Right hindlimb (tissue), 1 donor: ENCODE measurements at regions not wholly inside any gene's neighbourhood (a gene's known extent, or its start where the extent isn't known, plus 50 kb on each side); places are given as distances from the start of the nearest gene placed in this dataset.
"Not testable (repeated sequence)": the region's sequence is repeated elsewhere in the genome, so short reads cannot be mapped to it uniquely, and the experiment has no call there.

Experiments
- DNase-seq: peaks from one replicate; pipeline ENCODE4 v3.0.0-alpha.2; 2018

DNA sequence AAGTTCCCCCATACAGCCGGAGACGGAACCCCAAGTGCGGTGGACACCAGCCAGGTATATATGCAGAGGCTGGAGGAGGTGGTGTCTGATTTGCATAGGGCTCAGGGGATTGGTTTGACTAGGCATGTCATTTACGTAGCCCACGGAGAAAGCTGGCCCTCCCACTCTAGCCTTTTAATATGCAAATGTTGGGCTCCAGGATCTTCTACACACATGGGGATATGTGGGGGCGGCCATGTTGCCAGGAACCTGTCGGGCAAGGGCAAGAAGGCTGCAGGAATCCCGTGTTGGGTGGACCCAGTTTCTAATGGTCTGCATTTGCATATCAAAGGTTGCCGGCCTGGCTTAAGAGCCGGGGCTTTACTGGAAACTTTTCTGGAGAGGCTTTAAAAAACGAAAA lies 57.4 kb downstream of the FTHL17 start:
- DNase-seq, result not testable (repeated sequence)

DNA sequence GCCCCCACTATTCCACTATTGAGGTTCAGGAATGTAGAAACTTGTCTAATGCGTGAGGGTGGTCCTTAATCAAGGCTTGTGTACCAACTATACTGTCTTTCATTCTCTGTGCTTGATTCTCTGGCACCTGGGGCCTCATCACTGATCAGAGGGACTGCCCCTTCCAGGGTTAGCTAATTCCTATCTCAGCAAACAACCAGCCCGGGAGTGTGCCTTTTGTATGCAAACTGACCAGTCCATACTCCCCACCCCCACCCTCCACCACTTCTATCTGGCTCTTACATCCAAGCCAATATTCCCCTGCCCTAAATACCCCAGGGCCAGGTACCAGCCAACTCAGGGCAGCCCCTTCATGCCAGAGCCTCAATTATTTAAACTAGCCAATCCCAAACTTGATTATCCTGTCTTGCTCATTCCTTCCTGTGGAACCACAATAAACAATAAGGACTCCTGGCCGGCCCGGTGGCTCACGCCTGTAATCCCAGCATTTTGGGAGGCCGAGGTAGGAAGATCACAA lies 59.3 kb downstream of the FTHL17 start:
- no peak for DNase-seq

DNA sequence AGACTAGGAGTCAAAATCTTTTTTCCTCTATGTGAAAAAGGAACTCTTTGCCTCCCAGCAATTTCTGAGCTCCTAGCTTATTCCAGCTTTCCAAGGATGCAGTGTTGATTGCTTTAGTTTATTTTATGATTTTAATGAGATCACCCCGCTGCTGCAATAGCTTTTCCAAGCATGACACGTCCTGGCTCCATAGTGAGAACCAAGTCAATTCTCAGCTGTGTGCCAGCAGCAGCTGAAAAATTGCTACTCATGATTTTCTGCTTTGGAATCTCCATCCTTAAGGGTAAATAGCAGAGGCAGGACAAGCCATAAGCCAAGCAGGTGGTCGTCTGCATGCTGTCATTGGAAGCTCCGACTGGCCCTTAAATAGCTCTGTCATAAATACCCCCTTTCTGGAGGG lies 64.5 kb downstream of the FTHL17 start:
- DNase-seq, result peak; percentile 25

DNA sequence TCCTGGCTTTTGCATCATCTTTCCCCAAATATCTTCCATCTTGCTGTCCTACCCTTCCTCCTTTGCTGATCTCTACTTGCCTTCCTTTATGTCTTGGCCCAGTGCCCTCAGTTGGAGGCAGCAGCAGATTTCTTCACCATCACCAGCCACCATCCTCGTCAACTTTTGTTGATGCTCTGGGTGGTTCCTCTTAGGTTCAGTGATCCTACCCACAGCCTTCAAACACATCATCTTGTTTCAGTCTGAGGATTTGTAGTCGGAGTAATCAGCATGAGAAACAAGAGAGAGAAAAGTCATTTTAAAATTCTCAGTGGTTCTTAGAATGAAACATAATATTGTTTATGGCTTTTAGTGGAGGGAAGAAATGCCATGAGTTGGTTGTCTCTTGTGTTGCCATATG lies 65.8 kb downstream of the FTHL17 start:
- DNase-seq, result no peak

DNA sequence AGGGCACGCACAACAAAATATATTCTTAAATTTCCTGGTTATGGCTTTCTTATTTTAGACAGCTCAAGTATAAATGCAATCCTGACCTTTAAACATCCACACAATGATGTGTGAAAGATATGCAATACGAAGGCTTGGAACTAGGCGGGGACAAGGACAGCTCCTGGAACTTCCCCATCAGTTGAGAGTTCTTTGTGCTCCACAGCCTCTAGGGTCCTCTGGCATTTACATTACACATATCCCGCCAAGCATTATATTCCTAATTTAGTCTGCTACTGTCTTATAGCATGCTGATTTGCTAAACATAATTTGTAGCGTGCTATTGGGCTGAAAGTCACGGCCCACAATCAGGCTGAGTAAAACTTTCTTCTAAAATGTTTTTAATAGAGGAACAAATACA lies 74.4 kb downstream of the FTHL17 start:
- DNase-seq, result no peak

DNA sequence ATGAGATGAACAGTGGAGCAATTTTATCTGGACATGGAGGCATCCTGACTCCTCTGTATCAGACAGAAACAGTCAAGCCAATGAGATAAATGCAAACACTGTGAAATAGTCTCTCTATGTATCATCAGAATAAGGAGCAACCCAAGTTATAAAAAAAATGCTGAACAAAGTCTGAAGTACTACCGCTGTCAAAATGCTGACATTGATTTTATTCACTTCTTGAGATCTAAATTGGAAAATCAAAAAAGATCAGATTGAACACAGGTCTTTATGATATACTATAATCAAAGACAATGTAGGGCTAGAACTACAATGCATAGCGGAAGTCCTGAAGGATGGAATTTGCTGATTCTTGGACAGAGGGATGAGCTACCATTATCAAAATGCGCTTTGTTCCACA lies 76.1 kb downstream of the FTHL17 start:
- no peak for DNase-seq

DNA sequence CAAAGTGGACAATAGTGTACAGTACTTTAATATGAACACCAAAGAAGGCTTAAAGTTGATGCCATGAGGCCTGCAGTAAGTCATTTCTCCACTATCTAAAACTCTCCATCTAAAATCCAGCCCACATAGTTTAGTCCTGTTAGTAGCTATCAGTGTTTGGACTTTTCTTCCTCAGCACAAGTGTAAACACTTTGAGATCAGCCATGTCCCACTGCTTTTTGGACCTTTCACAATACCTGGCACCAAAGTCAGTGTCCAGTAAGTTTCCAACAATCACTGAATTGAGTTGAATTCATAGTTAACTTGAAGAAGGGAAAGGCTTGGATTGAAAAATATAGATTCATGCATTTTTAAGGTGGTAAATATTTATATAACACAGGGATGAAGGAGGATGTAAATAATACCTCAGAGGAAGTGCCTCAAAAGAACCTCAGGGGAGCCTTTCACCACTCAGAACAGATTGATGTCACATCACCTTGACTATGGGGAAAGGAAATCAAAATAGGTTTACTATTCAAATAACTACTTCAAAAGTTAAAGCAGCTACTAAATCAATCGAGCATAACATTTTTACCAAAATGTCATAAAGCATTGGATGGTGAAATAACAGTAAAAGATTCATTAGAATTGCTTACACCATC lies 76.7 kb downstream of the FTHL17 start:
- DNase-seq, result no peak

DNA sequence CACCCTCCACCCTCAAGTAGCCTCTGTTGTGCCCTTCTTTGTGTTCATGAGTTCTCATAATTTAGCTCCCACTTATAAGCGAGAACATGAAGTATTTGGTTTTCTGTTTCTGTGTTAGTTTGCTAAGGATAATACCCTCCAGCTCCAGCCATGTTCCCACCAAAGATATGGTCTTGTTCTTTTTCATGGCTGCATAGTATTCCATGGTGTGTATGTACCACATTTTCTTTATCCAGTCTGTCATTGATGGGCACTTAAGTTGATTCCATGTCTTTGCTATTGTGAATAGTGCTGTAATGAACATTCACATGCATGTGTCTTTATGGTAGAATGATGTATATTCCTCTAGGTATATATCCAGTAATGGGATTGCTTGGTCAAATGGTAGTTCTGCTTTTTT lies 77.8 kb downstream of the FTHL17 start:
- not testable (repeated sequence) for DNase-seq

DNA sequence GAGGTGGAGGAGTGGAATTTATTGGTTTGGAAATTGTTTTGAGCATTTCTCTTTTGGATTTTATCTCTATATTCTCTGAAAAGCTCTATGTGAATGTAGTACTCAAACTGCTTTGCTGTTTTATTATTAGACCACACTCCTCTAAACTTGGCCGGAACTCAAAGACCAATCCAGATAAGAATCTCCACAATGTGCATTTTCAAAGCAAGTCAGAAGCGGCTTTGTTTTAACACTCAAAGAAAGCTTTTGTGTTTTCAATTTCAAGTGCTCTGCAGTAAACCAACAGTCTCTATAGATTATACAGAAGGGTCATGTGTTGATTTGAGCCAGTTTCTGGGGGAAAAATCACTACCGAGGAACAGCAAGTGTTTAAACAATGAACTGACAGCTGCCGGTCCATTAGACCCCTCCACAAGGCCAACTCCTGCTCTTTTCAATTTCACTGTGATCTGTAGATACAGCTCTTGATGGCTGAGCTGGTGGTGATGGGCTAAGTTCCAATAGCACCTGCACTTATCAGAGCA lies 79.4 kb downstream of the FTHL17 start:
- DNase-seq, result no peak

DNA sequence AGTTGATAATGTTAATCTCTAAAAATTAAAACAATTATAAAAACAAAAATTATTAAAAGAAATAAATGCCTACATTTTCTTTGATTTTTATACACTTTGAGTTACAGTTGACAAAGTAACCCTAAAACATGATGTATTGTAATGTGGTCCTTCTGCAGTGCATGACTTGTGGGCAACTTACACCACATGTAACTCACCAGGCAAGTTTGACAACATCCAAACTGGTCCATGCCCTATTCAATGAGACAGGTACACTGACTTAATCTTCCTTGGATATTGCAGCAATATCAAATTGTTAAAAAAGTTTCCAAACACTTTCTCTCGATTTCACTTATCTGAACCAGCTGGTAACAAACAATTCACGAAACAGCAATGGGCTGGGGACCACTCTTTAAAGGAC lies 81.5 kb downstream of the FTHL17 start:
- DNase-seq, result no peak

DNA sequence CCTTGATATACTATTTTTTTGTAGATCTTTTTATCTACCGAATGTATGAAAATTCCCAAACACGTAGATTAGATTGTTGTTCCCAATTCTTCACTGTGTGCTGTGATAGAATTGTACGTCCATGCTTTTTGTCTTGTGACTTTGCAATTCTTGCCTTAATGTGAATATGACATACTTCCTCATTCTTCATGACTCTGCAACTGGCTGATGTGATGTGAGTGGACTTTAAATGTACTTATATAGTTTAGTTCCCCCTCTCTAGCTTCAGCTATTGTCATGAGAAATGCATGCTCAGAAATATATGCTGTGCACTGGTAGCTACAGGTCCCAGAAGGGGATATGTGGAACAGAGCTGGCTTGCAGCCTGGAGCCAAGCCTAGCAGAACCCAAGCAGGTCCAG lies 89.4 kb downstream of the FTHL17 start:
- DNase-seq, result no peak

DNA sequence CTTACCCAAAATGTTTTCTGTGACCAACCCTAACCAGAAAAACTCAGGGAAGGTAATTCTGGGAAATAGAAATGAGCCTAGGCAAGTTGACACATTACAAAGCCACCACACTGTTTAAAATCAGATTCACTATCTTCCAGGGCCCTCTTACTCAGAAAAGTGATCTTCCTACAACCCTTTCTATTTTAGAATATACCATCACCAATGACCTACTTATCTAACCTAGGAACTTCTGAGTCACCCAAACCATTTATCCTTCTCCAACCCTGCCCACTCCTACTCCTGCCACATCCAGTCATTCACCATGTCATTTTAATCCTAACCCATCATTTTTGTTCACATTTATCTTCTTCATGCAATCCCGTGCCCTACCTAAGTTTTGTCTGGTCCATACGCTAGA lies 89.9 kb downstream of the FTHL17 start:
- DNase-seq, result no peak

DNA sequence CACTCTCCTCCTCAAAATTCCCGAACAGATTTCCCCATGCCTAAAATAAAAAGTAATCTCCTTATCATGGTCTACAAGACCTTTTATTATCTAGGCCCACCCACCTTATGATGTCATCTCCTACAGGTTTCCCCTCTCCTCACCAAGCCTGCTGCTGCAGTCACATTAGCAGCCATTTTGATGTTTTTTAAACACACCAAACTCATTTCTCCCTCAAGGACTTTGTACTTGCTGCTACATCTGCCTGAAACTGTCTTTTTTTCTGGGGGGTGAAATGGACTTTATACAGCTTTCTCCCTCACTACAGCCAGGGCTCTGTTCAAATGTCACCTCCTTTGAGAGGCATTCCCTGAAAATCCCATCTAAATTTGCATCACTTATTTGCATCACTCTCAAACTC lies 90.2 kb upstream of the TAB3 start:
- no peak for DNase-seq

DNA sequence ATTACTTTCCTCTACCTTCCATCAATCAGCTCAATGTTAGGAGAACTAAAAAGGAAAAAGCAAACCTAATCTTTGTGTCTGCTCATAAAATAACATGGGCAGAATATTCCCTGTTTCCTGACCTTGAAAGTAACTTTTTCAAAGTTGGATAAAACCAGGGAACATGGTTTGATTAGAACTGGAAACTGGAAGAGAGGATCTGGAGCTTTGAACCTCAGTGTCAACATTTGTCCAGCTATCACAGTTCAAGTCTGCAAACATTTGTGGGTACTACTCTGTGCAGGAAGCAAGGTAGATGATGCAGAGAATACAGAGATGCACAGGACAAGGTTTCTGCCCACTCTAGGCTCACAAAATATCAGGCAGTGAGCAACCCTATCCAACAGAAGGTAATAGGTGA lies 86.4 kb upstream of the TAB3 start:
- DNase-seq, result no peak

DNA sequence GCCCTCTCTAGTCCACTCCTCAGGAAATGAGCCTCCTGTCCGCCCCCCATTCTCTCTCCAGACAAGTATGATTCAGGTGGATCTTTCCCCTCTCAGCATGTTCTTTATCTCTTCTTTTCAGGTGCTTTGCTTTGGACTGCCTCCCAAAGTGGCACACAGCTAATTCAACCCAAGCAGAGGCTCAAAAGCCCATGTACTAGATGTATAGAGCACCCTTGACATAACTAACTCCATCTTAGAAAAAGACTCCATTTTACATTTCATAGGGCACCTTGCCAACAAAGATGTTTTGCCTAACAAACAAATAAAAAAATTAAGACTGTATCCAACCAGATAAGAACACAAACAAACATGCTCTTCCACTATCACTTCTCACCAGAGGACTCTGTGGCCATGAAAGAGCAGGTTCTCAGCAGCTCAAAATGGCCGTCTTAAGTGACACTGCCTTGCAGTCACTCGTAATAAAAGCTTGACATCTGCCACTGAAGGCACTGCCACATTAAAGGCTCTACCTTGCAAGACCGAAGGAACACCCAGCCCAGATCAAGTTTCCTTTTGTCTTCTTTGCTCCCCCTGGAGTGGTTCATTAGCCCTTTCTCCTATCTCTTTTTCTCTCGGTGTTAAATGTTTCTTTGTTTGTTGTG lies 84.9 kb upstream of the TAB3 start:
- no peak for DNase-seq

DNA sequence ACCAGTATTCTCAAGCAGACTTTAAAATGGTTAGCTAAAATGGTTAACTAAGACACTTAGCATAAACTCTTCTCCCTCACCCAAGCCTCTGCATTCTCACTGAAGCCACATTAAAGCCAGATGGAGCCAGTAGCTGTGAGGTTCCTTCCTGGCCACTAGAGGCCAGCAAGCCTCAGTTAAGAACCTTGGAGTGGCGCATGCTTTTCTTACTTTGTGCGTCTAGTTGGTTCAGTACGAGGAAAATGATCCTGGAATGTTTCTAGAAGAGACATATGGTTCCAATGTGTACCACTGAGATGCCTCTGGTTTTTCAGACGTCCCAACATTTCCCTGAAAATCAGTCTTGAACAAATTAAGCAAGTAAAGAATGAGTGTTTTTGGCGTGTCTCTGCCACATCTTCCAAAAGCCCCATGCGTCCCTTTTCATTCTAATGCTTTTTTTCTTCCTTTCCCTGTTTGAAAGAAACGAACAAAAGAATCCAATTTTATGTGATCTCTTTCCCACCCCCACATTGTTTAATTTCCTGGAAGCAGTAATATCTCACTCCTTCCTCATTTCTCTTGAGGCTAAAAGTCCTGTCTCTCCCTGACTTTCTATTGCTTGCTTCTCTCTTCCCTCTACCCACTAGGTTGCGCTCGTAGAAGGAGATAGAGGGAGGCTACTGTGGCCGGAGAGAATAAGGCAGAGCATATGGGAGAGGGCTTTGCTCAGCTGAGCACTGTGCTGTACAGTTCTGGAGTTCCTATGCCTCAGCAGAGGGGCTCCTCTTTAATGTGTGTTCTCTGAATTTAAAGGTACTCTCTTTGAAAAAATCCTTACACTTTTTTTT lies 82.9 kb upstream of the TAB3 start:
- peak; percentile 38 for DNase-seq

DNA sequence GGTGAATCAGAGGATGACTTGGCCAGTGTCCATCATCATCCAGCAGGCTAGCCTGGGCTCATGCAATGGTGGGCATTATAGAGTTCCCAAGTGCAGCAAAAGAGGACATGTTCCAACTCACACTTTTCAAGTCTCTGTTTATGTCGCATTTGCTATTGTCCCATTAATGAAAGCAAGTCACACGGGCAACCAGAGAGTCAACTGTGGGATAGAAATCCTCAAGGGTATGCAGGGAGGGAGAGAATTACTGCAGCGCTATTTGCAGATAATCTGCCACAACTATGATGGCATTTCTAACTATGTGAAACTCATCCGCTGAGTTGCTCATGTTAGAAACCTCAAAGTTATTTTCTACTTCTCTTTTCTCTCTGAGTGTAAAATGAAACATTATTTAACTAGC lies 78.5 kb upstream of the TAB3 start:
- no peak for DNase-seq

DNA sequence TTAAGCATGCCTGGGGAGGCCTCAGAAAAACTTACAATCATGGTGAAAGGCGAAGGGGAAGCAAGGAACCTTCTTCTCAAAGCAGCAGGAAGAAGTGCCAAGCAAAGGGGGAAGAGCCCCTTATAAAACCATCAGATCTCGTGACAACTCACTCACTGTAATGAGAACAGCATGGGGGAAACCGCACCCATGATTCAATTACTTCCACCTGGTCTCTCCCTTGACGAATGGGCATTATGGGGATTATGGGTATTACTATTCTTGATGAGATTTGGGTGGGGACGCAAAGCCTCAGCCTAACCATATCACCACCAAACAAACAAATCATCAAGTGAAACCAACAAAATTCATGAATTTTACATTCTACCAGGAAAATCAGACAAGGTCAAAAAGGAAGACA lies 76.7 kb upstream of the TAB3 start:
- DNase-seq, result no peak

DNA sequence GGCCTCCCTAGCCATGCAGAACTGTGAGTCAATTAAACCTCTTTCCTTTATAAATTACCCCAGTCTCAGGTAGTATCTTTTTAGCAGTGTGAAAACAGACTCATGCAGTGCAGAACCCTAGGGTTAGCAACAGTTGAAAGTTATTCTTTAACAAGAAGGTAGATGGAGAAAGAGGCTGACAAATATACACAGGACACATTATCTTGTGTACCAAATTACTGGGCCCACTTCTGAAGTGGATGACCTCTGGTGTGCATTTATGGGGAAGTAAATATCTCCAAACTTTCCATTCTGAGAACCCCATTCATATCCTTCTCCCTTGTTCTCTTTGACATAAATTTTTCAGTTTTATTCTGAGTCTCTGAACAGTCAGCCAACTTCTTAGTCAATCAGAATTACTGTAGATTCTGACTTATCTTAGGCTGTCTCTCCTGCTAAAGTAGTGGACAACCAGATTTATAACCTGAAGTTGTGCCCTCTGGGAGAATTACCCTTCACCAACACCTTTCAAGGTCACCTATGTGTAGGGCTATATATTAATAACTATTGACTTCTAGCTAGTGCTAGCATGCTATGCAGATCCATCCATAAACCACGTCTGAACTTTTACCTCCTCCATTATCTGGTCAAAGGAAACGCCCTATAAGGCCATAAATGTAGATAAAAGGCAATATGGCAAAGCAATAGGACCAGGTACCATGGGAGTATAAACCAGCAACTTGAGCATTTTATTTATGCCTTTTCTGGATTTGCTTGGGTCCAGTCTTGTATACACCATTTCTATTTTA lies 72.5 kb upstream of the TAB3 start:
- DNase-seq, result no peak

DNA sequence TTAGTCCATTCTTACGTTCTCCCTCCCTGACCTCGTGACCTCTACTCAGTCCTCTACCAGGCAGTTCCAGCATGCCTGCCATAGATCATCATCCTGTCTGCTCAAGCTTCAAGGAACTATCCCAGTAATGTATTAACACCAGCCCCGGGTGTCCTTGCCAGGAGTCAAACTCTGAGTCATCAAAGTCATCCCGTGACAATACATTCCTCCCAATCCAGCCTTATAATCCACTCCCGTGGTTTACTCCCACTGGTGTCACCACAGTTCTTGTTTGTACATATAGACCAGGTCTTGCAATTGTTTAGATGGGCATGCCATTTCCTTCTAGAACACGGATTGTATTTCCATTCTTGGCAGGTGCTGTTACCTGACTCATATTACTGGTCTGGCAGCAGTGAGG lies 68.7 kb upstream of the TAB3 start:
- no peak for DNase-seq

DNA sequence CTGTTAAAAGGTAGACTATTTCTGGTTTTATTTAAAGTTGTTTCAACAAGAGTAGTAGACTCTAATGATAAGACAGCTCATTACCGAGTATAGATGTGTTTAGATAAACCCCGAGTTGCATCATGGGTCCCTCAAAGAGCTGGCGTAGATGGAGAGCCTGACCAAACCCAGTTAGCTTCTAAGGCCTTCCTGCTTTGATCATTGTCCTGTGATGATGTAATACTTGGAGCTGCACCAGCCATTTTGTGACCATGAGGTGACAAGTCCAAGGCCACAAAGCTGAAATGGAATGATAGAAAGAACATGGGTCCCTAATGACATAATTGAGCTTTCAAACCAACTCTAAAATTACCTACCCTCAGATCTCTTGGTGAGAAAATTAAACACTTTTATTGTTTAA lies 66.6 kb upstream of the TAB3 start:
- DNase-seq, result no peak

DNA sequence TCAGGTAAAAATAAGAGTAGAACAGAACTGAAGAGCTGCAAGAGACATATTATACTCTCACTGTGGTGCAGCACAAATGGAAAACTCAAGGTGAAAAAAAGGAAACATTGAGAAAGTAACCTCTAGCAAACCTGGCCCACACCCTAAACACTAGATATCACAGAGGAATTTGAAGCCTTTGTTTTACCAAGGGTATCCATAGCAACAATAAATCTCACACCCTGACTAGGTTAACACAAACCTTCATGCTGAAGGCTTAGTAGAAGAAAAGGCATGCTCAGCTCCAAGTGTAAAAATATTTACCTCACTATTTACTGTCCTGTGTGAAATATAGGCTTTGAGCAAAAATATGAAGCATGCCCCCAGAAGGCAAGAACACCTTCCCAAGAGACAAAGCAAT lies 61.9 kb upstream of the TAB3 start:
- DNase-seq, result no peak

DNA sequence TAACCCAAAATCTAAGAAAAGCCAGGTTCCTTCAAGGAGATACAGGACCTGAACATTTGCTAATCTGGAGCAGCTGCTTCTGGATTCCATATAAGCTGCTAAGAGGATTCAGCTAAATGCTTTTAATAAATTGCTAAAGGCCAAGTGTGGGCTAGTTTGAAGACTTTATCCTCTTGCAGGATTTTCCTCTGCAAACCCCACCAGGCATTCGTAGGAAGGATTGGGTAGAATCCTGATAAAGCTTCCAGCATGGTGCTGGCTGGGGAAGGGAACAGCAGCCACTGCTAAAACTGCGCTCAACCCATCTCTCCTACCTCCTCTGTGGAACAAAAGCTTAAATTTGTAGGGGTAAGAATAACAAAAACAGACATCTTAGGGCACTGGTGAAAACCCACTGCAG lies 61.3 kb upstream of the TAB3 start:
- no peak for DNase-seq
